NCI-H2227 (cell line): ENCODE measurements at regions not wholly inside any gene's neighbourhood (a gene's known extent, or its start where the extent isn't known, plus 50 kb on each side); places are given as distances from the start of the nearest gene placed in this dataset.
"Not testable (repeated sequence)": the region's sequence is repeated elsewhere in the genome, so short reads cannot be mapped to it uniquely, and the experiment has no call there.

Experiments used
- DNase-seq: peaks from one replicate; lab custom pipeline; 2025; ENCODE audit not compliant: unreplicated experiment; lab: John Stamatoyannopoulos, UW

- DNase-seq, result no peak
These were observed 354.5 kb upstream of the CITED2 start for GRCh38 chr6:139728876-139729427.

- not testable (repeated sequence) for DNase-seq
These were observed 351.8 kb upstream of the CITED2 start for GRCh38 chr6:139726272-139726671.

GRCh38 chr6:139722530-139722929 lies 348.1 kb upstream of the CITED2 start:
- peak; percentile 7 for DNase-seq

- no peak for DNase-seq
These were observed 347.5 kb upstream of the CITED2 start for GRCh38 chr6:139721954-139722353.

- DNase-seq, result no peak
These were observed 339.6 kb upstream of the CITED2 start for GRCh38 chr6:139713900-139714506.

- DNase-seq, result no peak
These were observed 339.0 kb upstream of the CITED2 start for GRCh38 chr6:139713424-139713823.

GRCh38 chr6:139712830-139713229 lies 338.4 kb upstream of the CITED2 start:
- DNase-seq, result no peak

GRCh38 chr6:139711804-139712585 lies 337.5 kb upstream of the CITED2 start:
- DNase-seq, result no peak

GRCh38 chr6:139710556-139710955 lies 336.1 kb upstream of the CITED2 start:
- DNase-seq, result no peak

GRCh38 chr6:139708337-139709199 lies 334.1 kb upstream of the CITED2 start:
- no peak for DNase-seq

- DNase-seq, result no peak
These were observed 332.5 kb upstream of the CITED2 start for GRCh38 chr6:139706912-139707311.

GRCh38 chr6:139705284-139705683 lies 330.8 kb upstream of the CITED2 start:
- DNase-seq, result no peak

GRCh38 chr6:139703780-139704179 lies 329.3 kb upstream of the CITED2 start:
- no peak for DNase-seq

- no peak for DNase-seq
These were observed 328.3 kb upstream of the CITED2 start for GRCh38 chr6:139702706-139703105.

GRCh38 chr6:139701695-139702094 lies 327.2 kb upstream of the CITED2 start:
- DNase-seq, result no peak

GRCh38 chr6:139701003-139701402 lies 326.6 kb upstream of the CITED2 start:
- no peak for DNase-seq

GRCh38 chr6:139699911-139700310 lies 325.5 kb upstream of the CITED2 start:
- DNase-seq, result no peak

- no peak for DNase-seq
These were observed 324.9 kb upstream of the CITED2 start for GRCh38 chr6:139699335-139699734.

- no peak for DNase-seq
These were observed 324.2 kb upstream of the CITED2 start for GRCh38 chr6:139698526-139699176.

GRCh38 chr6:139697856-139698255 lies 323.4 kb upstream of the CITED2 start:
- DNase-seq, result not testable (repeated sequence)

GRCh38 chr6:139696991-139697390 lies 322.5 kb upstream of the CITED2 start:
- DNase-seq, result not testable (repeated sequence)
